ENCODE measurements at regions not wholly inside any gene's neighbourhood (a gene's known extent, or its start where the extent isn't known, plus 50 kb on each side); places are given as distances from the start of the nearest gene placed in this dataset.

GRCh38 chr20:56911946-56912345, 282.8 kb downstream of the TFAP2C start:
- TF ChIP-seq CTCF (IDR thresholded peaks at IDR 0.05) (no peak), POLR2A (IDR thresholded peaks at IDR 0.05) (no peak)
